ENCODE measurements at regions not wholly inside any gene's neighbourhood (a gene's known extent, or its start where the extent isn't known, plus 50 kb on each side); places are given as distances from the start of the nearest gene placed in this dataset.

DNA sequence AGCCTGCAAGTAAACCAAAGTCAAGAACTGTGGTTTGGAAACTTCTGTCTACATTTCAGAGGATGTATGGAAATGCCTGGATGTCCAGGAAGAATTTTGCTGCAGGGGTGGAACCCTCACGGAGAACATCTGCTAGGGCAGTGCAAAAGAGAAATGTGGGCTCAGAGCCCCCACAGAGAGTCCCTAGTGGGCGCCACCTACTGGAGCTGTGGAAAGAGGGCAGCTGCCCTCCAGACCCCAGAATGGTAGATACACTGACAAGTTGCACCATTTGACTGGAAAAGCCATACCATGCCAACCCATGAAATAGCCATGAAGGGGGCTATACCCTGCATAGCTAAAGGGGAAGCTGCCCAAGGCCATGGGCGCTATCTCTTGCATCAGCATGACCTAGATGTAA lies 1672.4 kb downstream of the KCNT2 start:
- POLR2A ChIA-PET, result no interaction called here
- DNase-seq, result no peak
- no peaks in the 10 kb centered on the region for H3K36me3 Mint-ChIP-seq (ENCODE audit: low read depth)
- no peak overlapping the region for H3K27ac Mint-ChIP-seq
- H3K9me3 Mint-ChIP-seq, result no peaks in the 10 kb centered on the region
- H3K27me3 Mint-ChIP-seq, result no peaks in the 10 kb centered on the region
- CTCF ChIA-PET, result no interaction called here
- no peak overlapping the region for H3K4me3 Mint-ChIP-seq
- no peaks in the 10 kb centered on the region for H3K4me1 Mint-ChIP-seq

- ChIA-PET CTCF (no interaction called here), POLR2A (no interaction called here)
- no peak for DNase-seq
- Mint-ChIP-seq H3K27me3 (no peaks in the 10 kb centered on the region), H3K27ac (no peak overlapping the region), H3K36me3 (ENCODE audit: low read depth) (no peaks in the 10 kb centered on the region), H3K4me1 (no peaks in the 10 kb centered on the region), H3K9me3 (no peaks in the 10 kb centered on the region), H3K4me3 (no peak overlapping the region)
Measured at GRCh38 chr1:194931166-194931565, 1677.1 kb downstream of the KCNT2 start.

DNA sequence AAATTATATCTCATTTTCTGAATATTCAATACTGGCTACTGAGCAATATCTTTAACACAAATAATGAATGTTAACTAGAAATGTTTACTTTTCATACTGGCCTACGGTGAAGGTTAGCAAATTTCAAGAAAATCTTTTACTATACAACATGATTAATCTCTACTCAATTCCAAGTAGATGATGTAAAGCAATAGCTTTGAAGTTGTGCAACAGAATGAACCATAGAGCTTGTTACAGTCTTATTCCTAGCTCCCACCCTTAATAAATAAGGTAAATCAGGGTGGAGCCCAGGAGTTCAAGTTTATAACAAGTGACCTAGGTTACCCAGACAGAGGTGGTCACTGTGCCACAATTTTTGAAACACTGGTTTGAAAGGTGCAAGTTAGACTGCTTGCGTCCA lies 1678.1 kb downstream of the KCNT2 start:
- Mint-ChIP-seq H3K27me3 (no peaks in the 10 kb centered on the region), H3K4me1 (no peaks in the 10 kb centered on the region), H3K36me3 (ENCODE audit: low read depth) (no peaks in the 10 kb centered on the region), H3K4me3 (no peak overlapping the region), H3K27ac (no peak overlapping the region), H3K9me3 (no peaks in the 10 kb centered on the region)
- POLR2A ChIA-PET, result no interaction called here
- CTCF ChIA-PET, result no interaction called here
- no peak for DNase-seq

- Mint-ChIP-seq H3K9me3 (no peaks in the 10 kb centered on the region), H3K4me1 (no peaks in the 10 kb centered on the region), H3K36me3 (ENCODE audit: low read depth) (no peaks in the 10 kb centered on the region), H3K4me3 (no peak overlapping the region), H3K27ac (no peak overlapping the region), H3K27me3 (no peaks in the 10 kb centered on the region)
- DNase-seq, result no peak
- POLR2A ChIA-PET, result no interaction called here
- CTCF ChIA-PET, result no interaction called here
Measured at GRCh38 chr1:194929357-194929756, 1678.9 kb downstream of the KCNT2 start.

GRCh38 chr1:194919146-194919545 lies 1689.1 kb downstream of the KCNT2 start:
- H3K27me3 Mint-ChIP-seq, result no peaks in the 10 kb centered on the region
- H3K4me1 Mint-ChIP-seq, result no peaks in the 10 kb centered on the region
- DNase-seq, result no peak
- H3K4me3 Mint-ChIP-seq, result no peak overlapping the region
- ChIA-PET POLR2A (no interaction called here), CTCF (no interaction called here)
- no peaks in the 10 kb centered on the region for H3K9me3 Mint-ChIP-seq
- no peak overlapping the region for H3K27ac Mint-ChIP-seq
- no peaks in the 10 kb centered on the region for H3K36me3 Mint-ChIP-seq (ENCODE audit: low read depth)

DNA sequence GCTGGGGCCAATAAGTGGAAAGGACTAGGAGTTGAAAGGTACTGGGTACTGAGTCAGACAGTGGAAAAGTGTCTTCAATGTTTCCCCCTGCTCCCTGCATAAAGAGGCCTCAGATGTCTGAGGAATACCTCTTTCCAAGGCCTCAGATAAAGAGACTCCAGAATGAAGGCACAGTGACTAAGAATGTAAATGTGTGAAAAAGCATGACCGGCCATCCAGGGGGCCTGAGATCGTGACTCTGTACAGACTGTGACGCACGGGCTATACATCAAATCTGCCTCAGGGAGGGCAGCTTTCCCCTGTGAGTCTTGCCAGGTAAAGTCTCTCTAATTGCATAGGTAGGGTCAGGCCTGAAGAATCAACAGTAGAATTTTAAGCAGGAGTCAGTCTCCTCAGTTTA lies 1690.5 kb downstream of the KCNT2 start:
- no peaks in the 10 kb centered on the region for H3K4me1 Mint-ChIP-seq
- no peak for DNase-seq
- H3K27ac Mint-ChIP-seq, result no peak overlapping the region
- no peaks in the 10 kb centered on the region for H3K9me3 Mint-ChIP-seq
- H3K27me3 Mint-ChIP-seq, result no peaks in the 10 kb centered on the region
- ChIA-PET POLR2A (no interaction called here), CTCF (no interaction called here)
- H3K36me3 Mint-ChIP-seq (ENCODE audit: low read depth), result no peaks in the 10 kb centered on the region
- no peak overlapping the region for H3K4me3 Mint-ChIP-seq

DNA sequence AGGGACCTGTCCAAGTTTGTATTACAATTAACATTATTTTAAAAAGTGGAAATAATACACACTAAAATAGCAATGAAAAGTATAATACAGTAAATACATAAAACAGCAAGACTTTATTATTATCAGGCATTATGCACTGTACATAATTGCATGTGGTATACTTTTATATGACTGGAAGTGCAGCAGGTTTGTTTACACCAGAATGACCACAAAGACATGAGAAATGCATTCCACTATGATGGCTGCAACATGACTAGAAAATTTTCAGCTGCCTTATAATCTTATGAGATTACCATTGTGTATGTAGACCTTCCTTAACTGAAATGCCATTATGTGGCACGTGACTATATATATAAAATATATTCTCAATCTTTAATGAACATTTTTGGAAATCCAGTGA lies 1699.6 kb downstream of the KCNT2 start:
- DNase-seq, result no peak
- no peaks in the 10 kb centered on the region for H3K4me1 Mint-ChIP-seq
- POLR2A ChIA-PET, result no interaction called here
- no peak overlapping the region for H3K27ac Mint-ChIP-seq
- CTCF ChIA-PET, result no interaction called here
- no peaks in the 10 kb centered on the region for H3K27me3 Mint-ChIP-seq
- H3K9me3 Mint-ChIP-seq, result no peaks in the 10 kb centered on the region
- H3K36me3 Mint-ChIP-seq (ENCODE audit: low read depth), result no peaks in the 10 kb centered on the region
- no peak overlapping the region for H3K4me3 Mint-ChIP-seq

GRCh38 chr1:194903524-194903923 lies 1704.7 kb downstream of the KCNT2 start:
- no peak overlapping the region for H3K27ac Mint-ChIP-seq
- no peaks in the 10 kb centered on the region for H3K36me3 Mint-ChIP-seq (ENCODE audit: low read depth)
- no peaks in the 10 kb centered on the region for H3K4me1 Mint-ChIP-seq
- DNase-seq, result no peak
- H3K9me3 Mint-ChIP-seq, result no peaks in the 10 kb centered on the region
- H3K4me3 Mint-ChIP-seq, result no peak overlapping the region
- ChIA-PET CTCF (no interaction called here), POLR2A (no interaction called here)
- H3K27me3 Mint-ChIP-seq, result no peaks in the 10 kb centered on the region

GRCh38 chr1:194889310-194889709 lies 1702.9 kb upstream of the B3GALT2 start:
- no peak overlapping the region for H3K4me3 Mint-ChIP-seq
- H3K36me3 Mint-ChIP-seq (ENCODE audit: low read depth), result no peaks in the 10 kb centered on the region
- CTCF ChIA-PET, result no interaction called here

DNA sequence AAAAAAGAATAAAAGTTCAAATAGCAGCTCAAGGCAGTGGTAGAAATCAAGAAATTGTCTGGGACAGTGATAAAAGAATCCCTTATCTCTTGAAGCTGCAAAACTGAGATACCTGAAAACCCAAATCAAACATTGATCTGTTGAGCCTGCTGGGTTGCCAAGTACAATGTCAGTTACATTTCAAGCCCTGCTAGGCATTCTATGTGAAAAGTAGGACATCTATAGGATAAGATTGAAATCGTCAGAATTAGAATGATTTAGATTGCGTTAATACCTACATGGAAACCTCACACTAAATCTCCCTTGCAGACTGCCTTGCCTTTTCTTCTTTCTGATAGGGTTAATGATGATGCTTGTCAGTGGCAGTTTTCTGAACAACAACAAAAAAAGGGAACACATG lies 1684.4 kb upstream of the B3GALT2 start:
- H3K4me3 Mint-ChIP-seq, result no peak overlapping the region
- no peaks in the 10 kb centered on the region for H3K27me3 Mint-ChIP-seq
- CTCF ChIA-PET, result no interaction called here
- no peaks in the 10 kb centered on the region for H3K9me3 Mint-ChIP-seq
- POLR2A ChIA-PET, result no interaction called here
- no peaks in the 10 kb centered on the region for H3K36me3 Mint-ChIP-seq (ENCODE audit: low read depth)
- H3K4me1 Mint-ChIP-seq, result no peaks in the 10 kb centered on the region
- H3K27ac Mint-ChIP-seq, result no peak overlapping the region
- no peak for DNase-seq

More at GRCh38 chr1:194889310-194889709, 1702.9 kb upstream of the B3GALT2 start:
- Mint-ChIP-seq H3K27ac (no peak overlapping the region), H3K9me3 (no peaks in the 10 kb centered on the region), H3K27me3 (no peaks in the 10 kb centered on the region), H3K4me1 (no peaks in the 10 kb centered on the region)
- DNase-seq, result no peak
- POLR2A ChIA-PET, result no interaction called here

DNA sequence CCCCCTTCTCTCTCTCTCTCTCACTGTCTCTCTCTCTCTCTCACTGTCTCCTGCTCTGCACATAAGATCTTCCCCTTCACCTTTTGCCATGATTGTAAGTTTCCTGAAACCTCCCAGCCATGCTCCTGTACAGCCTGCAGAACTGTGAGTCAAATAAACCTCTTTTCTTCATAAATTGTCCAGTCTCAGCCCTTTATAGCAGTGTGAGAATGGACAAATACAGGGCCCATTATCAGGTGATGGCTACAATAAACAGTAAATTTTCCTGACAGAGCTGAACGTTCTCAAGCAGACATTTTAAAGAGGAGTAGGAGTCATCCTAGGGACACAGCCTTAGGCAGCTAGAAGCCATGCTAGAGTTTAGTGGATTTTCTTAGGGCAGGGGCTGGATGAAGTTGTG lies 1679.7 kb upstream of the B3GALT2 start:
- Mint-ChIP-seq H3K9me3 (peaks cover 2% of the 10 kb centered on the region), H3K4me3 (no peak overlapping the region), H3K4me1 (no peaks in the 10 kb centered on the region), H3K36me3 (ENCODE audit: low read depth) (no peaks in the 10 kb centered on the region), H3K27me3 (no peaks in the 10 kb centered on the region), H3K27ac (no peak overlapping the region)
- POLR2A ChIA-PET, result no interaction called here
- no peak for DNase-seq
- CTCF ChIA-PET, result no interaction called here

- ChIA-PET POLR2A (no interaction called here), CTCF (no interaction called here)
- no peaks in the 10 kb centered on the region for H3K36me3 Mint-ChIP-seq (ENCODE audit: low read depth)
- DNase-seq, result no peak
- no peak overlapping the region for H3K4me3 Mint-ChIP-seq
- H3K27ac Mint-ChIP-seq, result no peak overlapping the region
- H3K27me3 Mint-ChIP-seq, result no peaks in the 10 kb centered on the region
- no peaks in the 10 kb centered on the region for H3K4me1 Mint-ChIP-seq
- peaks cover 2% of the 10 kb centered on the region for H3K9me3 Mint-ChIP-seq
Measured at GRCh38 chr1:194865383-194865782, 1679.0 kb upstream of the B3GALT2 start.

GRCh38 chr1:194862129-194862528 lies 1675.7 kb upstream of the B3GALT2 start:
- ChIA-PET POLR2A (no interaction called here), CTCF (no interaction called here)
- no peak overlapping the region for H3K4me3 Mint-ChIP-seq
- H3K27ac Mint-ChIP-seq, result no peak overlapping the region
- no peaks in the 10 kb centered on the region for H3K4me1 Mint-ChIP-seq
- H3K36me3 Mint-ChIP-seq (ENCODE audit: low read depth), result no peaks in the 10 kb centered on the region
- no peaks in the 10 kb centered on the region for H3K27me3 Mint-ChIP-seq
- no peak for DNase-seq
- H3K9me3 Mint-ChIP-seq, result peaks cover 2% of the 10 kb centered on the region

DNA sequence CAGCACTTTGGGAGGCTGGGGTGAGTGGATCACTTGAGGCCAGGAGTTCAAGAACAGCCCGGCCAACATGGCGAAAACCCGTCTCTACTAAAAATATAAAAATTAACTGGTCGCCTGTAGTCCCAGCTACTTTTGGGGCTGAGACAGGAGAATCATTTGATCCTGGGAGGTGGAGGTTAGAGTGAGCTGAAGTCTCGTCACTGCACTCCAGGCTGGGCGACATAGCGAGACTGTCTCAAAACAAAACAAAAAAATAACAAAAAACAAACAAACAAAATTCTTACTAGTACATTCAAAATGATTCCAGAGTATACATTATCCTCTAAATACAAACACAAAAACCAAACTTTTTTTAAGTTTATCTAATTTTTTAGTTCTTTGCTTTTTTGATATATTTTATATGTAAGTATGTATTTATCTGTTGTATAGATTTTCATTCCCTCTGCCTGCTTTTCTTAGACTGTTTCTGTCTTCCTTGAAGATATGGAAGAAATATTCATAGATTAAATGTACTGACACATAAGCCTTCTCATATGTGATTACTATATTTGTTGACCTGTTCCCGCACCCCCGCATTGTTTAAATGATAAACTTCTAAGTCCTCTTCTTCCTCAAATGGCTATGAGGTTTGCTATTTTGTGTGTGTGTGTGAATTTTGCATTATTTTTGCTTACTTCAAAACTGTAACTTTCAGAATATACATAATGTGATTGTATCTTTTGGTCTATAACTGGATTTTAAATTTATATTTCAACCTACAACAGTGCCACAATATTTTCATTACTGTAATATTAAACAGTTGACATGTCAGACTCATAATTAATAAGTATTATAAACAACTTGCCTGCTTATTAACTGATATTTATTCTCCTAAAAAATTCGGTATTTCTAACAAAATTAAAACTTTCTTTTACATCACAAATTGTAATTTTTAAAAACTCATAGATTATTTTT lies 1674.1 kb upstream of the B3GALT2 start:
- no peak for DNase-seq
- H3K9me3 Mint-ChIP-seq, result peaks cover 2% of the 10 kb centered on the region
- no peak overlapping the region for H3K4me3 Mint-ChIP-seq
- H3K27ac Mint-ChIP-seq, result no peak overlapping the region
- ChIA-PET CTCF (no interaction called here), POLR2A (no interaction called here)
- no peaks in the 10 kb centered on the region for H3K36me3 Mint-ChIP-seq (ENCODE audit: low read depth)
- H3K4me1 Mint-ChIP-seq, result no peaks in the 10 kb centered on the region
- H3K27me3 Mint-ChIP-seq, result no peaks in the 10 kb centered on the region
